ENCODE measurements at regions not wholly inside any gene's neighbourhood (a gene's known extent, or its start where the extent isn't known, plus 50 kb on each side); places are given as distances from the start of the nearest gene placed in this dataset.

GRCh38 chr3:74121761-74122160, 492.7 kb downstream of the CNTN3 start:
- DNase-seq: no peak

DNA sequence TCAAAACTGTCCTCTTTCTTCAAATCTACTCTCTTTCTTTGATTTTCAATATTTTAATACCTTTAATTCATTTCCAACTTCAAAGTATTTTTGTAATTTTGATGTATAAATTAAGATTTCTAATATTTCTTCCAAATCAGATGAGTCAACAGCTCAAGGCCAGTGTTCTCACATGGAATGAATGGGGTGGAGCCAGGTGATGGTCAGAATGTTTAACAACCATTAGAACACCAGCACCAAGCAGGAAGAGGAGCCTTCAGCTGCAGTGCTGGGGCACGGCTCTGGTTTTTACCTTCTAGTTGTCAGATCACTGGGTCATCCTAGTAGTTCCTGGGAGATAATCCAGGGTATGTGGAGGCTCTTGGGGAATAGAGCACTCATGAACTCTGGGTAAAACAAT, 494.5 kb upstream of the PDZRN3 start:
- no peak for DNase-seq

GRCh38 chr3:74115906-74116305, 491.2 kb upstream of the PDZRN3 start:
- DNase-seq: no peak

- no peak for DNase-seq
Measured at GRCh38 chr3:74107451-74107850, 482.7 kb upstream of the PDZRN3 start.

DNA sequence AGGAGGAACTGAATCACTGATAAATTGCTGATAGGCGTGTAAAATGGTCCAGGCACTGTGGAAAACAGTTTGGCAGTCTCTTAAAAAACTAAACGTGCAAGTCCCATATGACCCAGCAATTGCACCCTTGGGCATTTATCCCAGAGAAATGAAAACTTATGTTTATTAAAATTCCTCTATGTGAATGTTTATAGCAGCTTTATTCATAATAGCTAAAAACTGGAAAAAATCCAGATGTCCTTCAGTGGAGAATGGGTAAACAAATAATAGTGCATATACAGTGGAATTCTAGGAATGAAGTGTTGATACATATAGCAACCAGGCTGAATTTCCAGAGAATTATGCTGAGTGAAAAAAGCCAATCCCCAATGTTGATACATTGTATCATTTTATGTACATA, 482.2 kb upstream of the PDZRN3 start:
- DNase-seq: no peak

GRCh38 chr3:74091204-74091603, 466.5 kb upstream of the PDZRN3 start:
- DNase-seq: no peak

DNA sequence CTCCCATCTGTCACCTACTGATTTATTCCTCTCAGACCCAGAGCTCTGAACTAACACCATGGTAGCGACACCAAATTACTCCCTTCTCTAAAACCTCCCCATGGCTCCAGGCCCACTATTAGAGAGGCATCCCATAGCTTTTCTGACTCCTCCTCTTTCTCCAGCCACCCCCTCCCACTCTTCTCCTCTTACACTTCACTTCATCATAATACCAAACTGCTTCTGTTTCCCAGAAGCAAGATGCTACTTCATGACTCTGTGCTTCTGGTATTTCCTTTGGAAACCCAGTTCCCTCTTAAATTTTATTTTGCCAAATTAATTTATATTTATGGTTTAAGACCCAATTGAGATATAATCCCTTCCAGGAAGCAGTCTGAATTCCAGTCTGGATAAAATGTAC, 465.1 kb upstream of the PDZRN3 start:
- no peak for DNase-seq

DNA sequence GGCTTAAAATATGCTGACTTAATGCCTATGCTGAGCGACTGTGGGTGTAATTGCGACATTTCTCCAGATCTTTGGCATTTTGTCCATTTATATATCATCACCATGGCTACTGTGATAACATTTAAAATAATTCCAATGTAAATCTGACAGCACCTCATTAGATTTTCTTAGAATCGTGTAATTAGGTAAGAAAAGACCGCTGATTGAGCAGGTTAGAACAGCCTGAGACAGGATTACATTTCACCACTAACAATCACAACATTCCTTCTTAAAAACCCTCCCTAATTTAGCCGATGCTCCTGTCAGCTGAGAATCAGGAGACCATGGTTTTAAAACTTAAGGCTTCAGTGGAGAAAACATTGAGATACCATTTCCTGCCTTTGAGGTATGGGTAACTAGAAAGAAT, 455.3 kb upstream of the PDZRN3 start:
- DNase-seq: no peak

DNA sequence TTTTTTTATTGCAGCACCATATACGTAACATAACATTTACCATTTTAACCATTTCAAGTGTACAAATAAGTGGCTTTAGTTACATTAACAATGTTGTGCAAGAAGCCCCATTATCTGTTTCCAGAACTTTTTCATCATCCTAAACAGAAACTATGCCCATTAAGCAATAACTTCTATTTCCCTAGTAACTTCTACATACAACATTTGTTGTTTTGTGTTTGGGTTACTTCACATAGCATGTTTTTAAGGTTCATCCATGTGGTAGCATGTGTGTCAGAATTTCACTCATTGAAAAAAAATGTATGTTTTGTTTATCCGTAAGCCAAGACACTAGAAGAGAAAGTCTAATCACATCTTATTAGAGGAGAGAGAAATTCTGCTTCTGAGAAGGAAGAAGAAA, 450.5 kb upstream of the PDZRN3 start:
- no peak for DNase-seq

GRCh38 chr3:74074700-74075099, 450.0 kb upstream of the PDZRN3 start:
- no peak for DNase-seq

GRCh38 chr3:74067296-74067695, 442.6 kb upstream of the PDZRN3 start:
- no peak for DNase-seq

DNA sequence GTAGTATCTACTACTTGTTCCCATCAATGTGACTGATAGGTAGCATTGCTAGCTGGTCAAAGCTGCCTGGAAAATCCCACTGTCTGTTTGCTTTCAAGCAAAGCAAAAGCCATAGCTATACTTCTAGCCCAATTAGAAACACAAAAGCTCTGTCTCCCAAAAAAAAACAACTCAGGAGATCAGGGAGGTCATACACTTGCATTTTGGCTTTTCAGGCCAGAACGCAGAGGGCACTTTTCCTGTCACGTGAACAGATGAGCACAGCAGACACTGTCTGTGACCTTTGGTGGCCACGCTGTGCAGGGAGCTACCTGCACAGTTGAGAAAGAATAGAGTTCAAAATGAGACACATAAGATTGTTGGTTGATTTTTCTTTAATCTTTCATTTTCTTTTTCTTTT, 441.7 kb upstream of the PDZRN3 start:
- DNase-seq: no peak

DNA sequence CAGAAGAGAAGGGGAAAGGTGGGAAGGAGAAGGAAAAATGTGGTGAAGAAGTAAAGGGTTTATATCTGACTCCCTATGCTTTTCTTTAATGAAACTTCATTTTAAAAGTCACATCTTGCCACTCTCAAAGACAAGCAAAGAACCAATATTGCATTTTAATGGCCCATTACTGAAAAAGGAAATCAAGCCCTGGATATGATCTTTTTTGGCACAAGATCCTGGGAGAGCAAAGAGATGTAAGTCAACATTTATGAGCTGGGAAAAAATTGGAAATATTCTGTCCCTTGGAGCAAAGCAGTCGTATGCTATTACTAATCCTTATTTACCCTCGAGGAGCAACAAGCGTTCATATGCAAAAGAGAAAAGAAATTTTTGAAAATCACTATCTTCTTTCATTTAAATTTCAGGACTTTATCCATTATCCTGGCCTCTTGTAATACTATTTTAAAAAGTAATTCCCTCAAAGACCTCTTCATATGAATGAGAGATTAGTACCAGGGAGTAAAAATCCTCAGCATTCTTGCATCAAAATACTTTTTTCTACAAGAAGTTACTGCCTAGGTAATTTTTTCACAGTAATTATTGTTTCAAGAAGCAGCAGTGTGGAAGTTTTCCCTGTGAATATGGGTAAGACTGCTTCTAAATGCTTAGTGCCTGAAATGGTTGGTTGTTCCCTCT, 435.3 kb upstream of the PDZRN3 start:
- DNase-seq: no peak

DNA sequence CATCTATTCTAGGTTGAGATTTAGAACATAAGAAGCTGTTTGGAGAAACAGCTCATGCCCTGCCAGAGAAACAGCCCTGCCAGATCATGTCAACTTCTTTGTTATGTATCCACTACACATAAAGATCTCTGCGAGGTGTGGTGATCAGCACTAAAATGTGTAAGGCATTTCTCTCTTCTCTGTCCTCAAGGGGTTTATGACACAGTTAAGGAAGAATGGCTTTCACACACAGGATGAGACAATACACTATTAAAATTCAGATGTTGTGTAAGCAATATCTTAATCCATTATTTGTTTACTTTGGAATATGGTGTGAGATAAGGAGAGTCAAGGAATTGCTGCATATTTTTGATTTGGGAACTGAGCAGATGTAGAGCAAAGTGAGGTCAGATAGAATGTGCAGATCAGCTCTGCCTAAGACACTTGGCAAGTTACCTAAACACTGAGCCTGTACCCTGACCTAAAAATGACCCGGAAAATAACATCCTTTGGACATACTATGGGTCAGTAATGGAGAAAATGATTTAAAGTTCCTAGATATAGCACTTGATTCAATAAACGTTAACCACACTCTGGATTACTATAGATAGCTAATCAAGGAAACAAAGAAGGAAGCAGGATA, 434.7 kb upstream of the PDZRN3 start:
- DNase-seq: no peak

GRCh38 chr3:74057169-74057568, 432.4 kb upstream of the PDZRN3 start:
- DNase-seq: no peak

DNA sequence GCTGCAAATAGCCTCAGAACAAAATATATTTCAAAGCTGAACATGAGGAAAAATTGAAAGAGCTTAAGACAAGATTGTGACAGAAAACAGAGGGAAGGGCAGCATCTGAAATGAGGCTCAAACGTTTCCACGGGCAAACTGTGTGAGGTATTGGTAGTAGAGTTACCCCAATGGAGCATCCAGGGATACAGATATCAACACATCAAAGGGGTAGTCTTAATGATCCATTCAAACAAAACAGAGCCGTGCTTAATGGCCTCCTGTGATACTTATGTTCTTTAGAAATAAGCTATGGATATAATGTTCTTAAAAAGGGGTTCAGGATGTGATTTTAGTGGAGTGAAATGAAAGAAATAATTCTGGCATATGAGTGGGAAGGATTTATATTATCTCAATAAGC, 430.3 kb upstream of the PDZRN3 start:
- no peak for DNase-seq

- no peak for DNase-seq
Measured at GRCh38 chr3:74054566-74054965, 429.8 kb upstream of the PDZRN3 start.

DNA sequence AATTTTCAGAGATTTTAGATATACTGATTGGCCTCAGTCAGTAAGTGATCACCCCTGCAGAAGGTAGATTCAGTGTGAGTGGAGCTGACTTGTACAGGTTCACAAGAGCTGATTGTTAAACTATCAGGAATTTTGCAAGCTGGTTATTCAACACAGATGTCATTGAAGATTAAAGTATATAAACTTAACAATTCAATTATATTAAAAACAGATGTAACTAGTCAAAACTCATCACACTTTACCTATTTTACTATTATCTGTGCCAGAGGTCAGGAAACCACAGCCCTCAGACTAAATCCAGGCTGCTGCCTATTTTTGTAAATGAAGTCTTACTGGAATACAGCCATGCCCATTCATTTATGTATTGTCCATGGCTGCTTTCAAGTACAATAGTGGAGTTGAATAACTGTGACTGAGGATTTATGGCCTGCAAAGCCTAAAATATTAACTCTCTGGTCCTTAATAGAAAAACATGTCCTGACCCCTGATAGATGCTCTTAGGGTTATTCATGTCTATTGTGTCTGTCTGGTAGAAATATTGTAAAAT, 429.3 kb upstream of the PDZRN3 start:
- DNase-seq: no peak

DNA sequence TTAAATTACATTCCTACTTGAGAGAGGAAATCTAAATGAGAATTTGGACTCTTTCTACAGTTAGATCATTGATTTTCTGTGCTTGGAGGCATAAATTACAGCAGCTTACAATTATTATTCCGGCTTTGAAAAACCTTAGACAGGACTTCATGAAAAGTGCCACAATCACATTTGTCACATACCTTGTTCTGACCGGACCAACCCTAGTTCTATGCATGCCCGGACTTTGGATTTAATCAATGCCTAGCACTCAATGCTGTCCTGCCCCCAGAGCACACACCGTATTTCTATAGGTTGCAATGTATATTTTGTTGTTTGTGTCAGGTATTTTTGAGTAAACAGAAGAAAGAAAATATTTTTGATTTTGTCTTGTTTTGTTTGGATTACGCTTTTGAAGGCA, 424.7 kb upstream of the PDZRN3 start:
- DNase-seq: no peak

DNA sequence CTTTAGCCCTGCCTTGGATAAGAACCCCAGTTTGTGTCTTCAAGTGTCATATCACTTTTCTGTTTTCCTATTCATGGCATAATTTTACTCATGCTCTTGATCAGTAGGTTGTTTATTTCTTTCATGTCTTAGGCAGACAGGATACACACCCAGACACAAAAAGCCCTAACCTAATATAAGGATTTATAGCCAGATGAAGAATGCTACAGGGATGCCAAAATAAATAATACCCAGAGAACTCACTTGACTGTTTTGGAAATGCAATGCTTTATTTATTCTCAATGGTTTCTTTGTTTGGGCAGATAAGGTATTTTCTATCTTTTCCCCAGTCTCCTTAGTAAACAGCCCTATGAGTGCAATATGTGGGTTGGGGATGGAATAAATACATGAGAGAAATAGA, 424.0 kb upstream of the PDZRN3 start:
- no peak for DNase-seq

GRCh38 chr3:74045000-74045399, 420.3 kb upstream of the PDZRN3 start:
- no peak for DNase-seq

GRCh38 chr3:74041068-74041675, 416.4 kb upstream of the PDZRN3 start:
- DNase-seq: no peak

DNA sequence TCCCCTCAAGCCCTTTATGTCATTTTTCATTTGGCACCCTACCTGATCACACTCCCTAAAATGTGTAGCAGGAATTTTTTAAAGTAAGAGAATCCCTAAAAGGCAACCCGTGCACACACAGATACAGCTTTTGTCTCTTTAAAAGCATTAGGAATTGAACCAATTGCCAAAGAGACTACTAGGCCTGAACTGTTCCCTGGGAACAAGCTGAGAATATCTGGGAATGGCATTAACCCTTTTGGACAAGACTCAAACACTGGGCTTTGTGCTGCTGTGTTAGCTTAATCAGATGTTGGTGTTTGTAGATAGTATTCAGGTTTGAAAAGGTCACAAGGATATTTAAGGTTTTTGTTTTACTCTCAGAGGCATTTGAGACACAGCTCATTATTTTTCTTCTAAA, 414.4 kb upstream of the PDZRN3 start:
- DNase-seq: no peak

- DNase-seq: no peak
Measured at GRCh38 chr3:74036568-74036967, 411.8 kb upstream of the PDZRN3 start.
